Keratinocyte (primary cell): ENCODE measurements at regions not wholly inside any gene's neighbourhood (a gene's known extent, or its start where the extent isn't known, plus 50 kb on each side); places are given as distances from the start of the nearest gene placed in this dataset.

Source experiments
- EZH2 ChIP-seq: IDR thresholded peaks from one replicate; pipeline ENCODE4 v1.6.1; 2012; ENCODE audit warnings: inconsistent platforms, mild to moderate bottlenecking, low read length, moderate library complexity
- TF ChIP-seq, protein P1 (sequence below), 3 experiments: IDR thresholded peaks in 1 of 3; conservative IDR thresholded peaks in 1 of 3; optimal IDR thresholded peaks in 1 of 3; 2 replicates in 2 of 3; 3 replicates in 1 of 3; pipeline versions ENCODE3 to v1.5.1; 2011; ENCODE audit warnings: low read length in 3 of 3, mild to moderate bottlenecking in 3 of 3, moderate library complexity in 2 of 3, control low read depth in 1 of 3, inconsistent platforms in 1 of 3; ENCODE audit not compliant: insufficient read depth in 2 of 3; ENCODE audit errors: extremely low read depth in 1 of 3

DNA sequence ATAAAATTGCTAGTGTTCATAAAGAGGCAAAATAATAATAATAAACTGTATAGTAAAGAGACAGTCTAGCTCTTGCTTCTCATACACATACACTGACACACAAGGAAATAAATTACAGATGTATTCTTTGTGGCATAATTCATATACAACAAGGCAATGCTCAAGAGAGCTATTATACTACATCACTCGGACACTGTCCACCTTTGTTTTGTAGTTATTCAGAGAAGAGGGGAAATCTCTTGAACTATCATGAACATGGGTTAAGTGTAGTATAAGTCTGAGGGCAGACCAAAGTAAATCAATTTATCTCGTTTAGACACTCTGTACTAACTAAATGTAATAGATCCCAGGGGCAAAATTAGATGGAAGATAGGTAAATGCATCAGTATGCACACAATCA, 72.7 kb upstream of the PHIP start:
- TF ChIP-seq, protein P1, sequence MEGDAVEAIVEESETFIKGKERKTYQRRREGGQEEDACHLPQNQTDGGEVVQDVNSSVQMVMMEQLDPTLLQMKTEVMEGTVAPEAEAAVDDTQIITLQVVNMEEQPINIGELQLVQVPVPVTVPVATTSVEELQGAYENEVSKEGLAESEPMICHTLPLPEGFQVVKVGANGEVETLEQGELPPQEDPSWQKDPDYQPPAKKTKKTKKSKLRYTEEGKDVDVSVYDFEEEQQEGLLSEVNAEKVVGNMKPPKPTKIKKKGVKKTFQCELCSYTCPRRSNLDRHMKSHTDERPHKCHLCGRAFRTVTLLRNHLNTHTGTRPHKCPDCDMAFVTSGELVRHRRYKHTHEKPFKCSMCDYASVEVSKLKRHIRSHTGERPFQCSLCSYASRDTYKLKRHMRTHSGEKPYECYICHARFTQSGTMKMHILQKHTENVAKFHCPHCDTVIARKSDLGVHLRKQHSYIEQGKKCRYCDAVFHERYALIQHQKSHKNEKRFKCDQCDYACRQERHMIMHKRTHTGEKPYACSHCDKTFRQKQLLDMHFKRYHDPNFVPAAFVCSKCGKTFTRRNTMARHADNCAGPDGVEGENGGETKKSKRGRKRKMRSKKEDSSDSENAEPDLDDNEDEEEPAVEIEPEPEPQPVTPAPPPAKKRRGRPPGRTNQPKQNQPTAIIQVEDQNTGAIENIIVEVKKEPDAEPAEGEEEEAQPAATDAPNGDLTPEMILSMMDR (optimal IDR thresholded peaks at IDR 0.05 in 1 of 3, IDR thresholded peaks at IDR 0.05 in 1 of 3, conservative IDR thresholded peaks at IDR 0.05 in 1 of 3; ENCODE audit: extremely low read depth in 1 of 3, insufficient read depth in 2 of 3, low read length in 3 of 3): no peak
- no peak for TF ChIP-seq EZH2
